Heart right ventricle (tissue), 16 donors: ENCODE measurements at regions not wholly inside any gene's neighbourhood (a gene's known extent, or its start where the extent isn't known, plus 50 kb on each side); places are given as distances from the start of the nearest gene placed in this dataset.
"Not testable (repeated sequence)": the region's sequence is repeated elsewhere in the genome, so short reads cannot be mapped to it uniquely, and the experiment has no call there.

Experiments used
- ATAC-seq, 8 donors: fragments of 200-7000 bp; cut with Tn5 transposase; one replicate each; pipeline ENCODE4 v1.9.1; 2020; ENCODE audit warnings: mild to moderate bottlenecking in 8 of 8, moderate library complexity in 8 of 8, moderate number of reproducible peaks in 1 of 8
- DNase-seq, 2 donors: peaks; one replicate each; pipeline ENCODE4 v3.0.0-alpha.2; 2020
- H3K27ac ChIP-seq, 10 donors: fragments of 200-600 bp; sonication (generic) in 2 of 10; one replicate each; pipeline versions ENCODE4 v1.5.0 to v1.8.0; 2020 to 2022; ENCODE audit warnings: mild to moderate bottlenecking in 3 of 10
- H3K27me3 ChIP-seq, 7 donors: fragments of 200-600 bp; one replicate each; pipeline ENCODE4 v1.8.0; 2021 to 2022; ENCODE audit warnings: mild to moderate bottlenecking in 2 of 7
- H3K36me3 ChIP-seq, 9 donors: fragments of 200-600 bp; sonication (generic) in 1 of 9; one replicate each; pipeline versions ENCODE4 v1.5.0 to v1.8.0; 2020 to 2022; ENCODE audit warnings: mild to moderate bottlenecking in 2 of 9
- H3K4me1 ChIP-seq, 9 donors: fragments of 200-600 bp; sonication (generic) in 1 of 9; one replicate each; pipeline versions ENCODE4 v1.5.0 to v1.8.0; 2020 to 2022; ENCODE audit warnings: mild to moderate bottlenecking in 4 of 9
- H3K4me3 ChIP-seq, 10 donors: fragments of 200-600 bp; sonication (generic) in 2 of 10; one replicate each; pipeline versions ENCODE4 v1.5.0 to v1.8.0; 2020 to 2022; ENCODE audit warnings: mild to moderate bottlenecking in 7 of 10, moderate library complexity in 2 of 10
- H3K9me3 ChIP-seq, 11 donors: fragments of 200-600 bp in 10 of 11; sonication (generic) in 2 of 11; one replicate each; pipeline versions ENCODE4 v1.5.0 to v1.8.0; 2013 to 2022; ENCODE audit warnings: mild to moderate bottlenecking in 2 of 11, control low read depth in 1 of 11, moderate library complexity in 1 of 11
- WGBS, 2 donors: extraction: QIAGEN DNeasy Blood & Tissue Kit; methylation state at CpG; one replicate each; pipeline ENCODE4 v1.1.7; 2013; ENCODE audit warnings: inconsistent platforms in 1 of 2; 5-methylcytosine and 5-hydroxymethylcytosine counted together
- intact Hi-C, 10 donors: fragments of 100-400 bp; cut with DNase I; formaldehyde crosslinking; loops; one replicate each; pipeline versions ENCODE4 v1.11.1 to v1.14.2; 2022
- TF ChIP-seq, protein P1 (sequence below), 9 donors: fragments of 200-600 bp; sonication (generic) in 2 of 9; IDR thresholded peaks; one replicate each; pipeline versions ENCODE4 v1.5.0 to v1.8.0; 2021 to 2022; ENCODE audit warnings: antibody characterized with exemption in 9 of 9, mild to moderate bottlenecking in 5 of 9, moderate library complexity in 1 of 9
- donor health status: Arrhythmogenic right ventricular cardiomyopathy.
- donor health status: ischemic (EF 13 %, LVEDD 7.1; RV severe dilation, severe dysfunction).
- donor health status: healthy with polysubstance abuse.
- donor health status: DM: no; HTN: yes; CAD: no.
- donor health status: DM: no; HTN: no; CAD: no.
- donor health status: ischemic (EF 25% LVEDD 6.9; RV normal size, moderate dysfunction).
- donor health status: ischemic (EF 25% LVEDD 5.7; RV mildly dilated, moderate dysfunction).
- donor health status: healthy.
- donor health status: DM: yes; HTN: yes; CAD: no.
- donor health status: Ischemic cardiomyopathy.
- donor health status: ischemic (EF 35%, LVEDD 5.7; RV mildly dilated, moderate dysfunction).
- donor health status: nonischemic (EF 11% LVEDD 7.7; RV severe dilation, severe dysfunction).
- donor health status: DM: yes; HTN: yes; CAD: no.
- donor health status: PGD.
- donor health status: ischemic (EF 29% LVEDD 5.4; RV normal size, mild dysfunction).
- donor health status: nonischemic (EF 23%, LVEDD 6.1; RV moderate dilation, normal function).

DNA sequence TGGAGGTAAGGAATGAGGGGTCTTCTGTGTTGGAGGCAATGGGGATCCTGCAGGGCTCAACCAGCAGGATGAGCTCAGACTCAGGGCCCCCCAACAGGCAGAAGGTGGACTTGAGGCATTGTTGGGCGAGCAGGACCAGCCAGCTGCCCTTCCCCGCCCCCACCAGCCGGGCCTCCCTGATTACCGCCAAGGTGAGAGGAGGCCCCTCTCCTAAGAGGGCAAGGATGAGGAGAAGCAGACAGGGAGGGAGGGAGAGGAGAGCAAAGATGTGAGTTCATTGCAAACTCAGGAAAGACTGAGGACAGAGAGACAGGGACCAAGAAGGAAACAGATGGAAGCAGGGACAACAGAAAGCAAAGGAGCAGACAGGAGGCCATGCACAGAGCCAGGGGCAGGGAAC is 272.8 kb upstream of the XYLT1 start:
- H3K27ac ChIP-seq, result no peak overlapping the region
- DNase-seq (no peak), ATAC-seq (no peak)
- H3K4me3 ChIP-seq, result no peak overlapping the region
- no peaks in the 10 kb centered on the region for H3K9me3 ChIP-seq
- intact Hi-C loops, result no loop called here
- H3K36me3 ChIP-seq, result no peaks in the 10 kb centered on the region
- WGBS, 2 donors, result 36 to 49% methylated on average over 4 of the region's 4 CpGs
- peaks cover 0 to 47% (median 36%) of the 10 kb centered on the region in 7 donors for H3K27me3 ChIP-seq
- TF ChIP-seq, protein P1, sequence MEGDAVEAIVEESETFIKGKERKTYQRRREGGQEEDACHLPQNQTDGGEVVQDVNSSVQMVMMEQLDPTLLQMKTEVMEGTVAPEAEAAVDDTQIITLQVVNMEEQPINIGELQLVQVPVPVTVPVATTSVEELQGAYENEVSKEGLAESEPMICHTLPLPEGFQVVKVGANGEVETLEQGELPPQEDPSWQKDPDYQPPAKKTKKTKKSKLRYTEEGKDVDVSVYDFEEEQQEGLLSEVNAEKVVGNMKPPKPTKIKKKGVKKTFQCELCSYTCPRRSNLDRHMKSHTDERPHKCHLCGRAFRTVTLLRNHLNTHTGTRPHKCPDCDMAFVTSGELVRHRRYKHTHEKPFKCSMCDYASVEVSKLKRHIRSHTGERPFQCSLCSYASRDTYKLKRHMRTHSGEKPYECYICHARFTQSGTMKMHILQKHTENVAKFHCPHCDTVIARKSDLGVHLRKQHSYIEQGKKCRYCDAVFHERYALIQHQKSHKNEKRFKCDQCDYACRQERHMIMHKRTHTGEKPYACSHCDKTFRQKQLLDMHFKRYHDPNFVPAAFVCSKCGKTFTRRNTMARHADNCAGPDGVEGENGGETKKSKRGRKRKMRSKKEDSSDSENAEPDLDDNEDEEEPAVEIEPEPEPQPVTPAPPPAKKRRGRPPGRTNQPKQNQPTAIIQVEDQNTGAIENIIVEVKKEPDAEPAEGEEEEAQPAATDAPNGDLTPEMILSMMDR (IDR thresholded peaks at IDR 0.05), result no peak
- no peaks in the 10 kb centered on the region for H3K4me1 ChIP-seq

DNA sequence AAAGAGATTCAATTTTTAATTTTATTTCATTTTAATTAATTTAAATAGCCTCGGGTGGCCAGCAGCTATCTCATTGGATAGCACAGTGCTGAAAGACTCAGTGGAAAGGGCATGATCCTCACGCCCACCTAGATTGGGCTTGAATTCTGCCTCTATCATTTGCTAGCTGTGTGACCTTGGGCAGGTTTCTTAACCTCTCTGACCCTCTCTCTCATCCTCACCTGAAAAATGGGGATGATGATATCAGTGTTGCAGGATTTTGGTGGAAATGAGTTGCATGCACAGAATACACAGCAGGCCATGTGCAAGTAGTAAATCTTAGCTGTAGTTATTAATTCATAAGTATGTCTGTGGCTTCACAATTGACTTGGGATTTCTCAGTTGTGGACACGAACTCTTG is 272.4 kb upstream of the XYLT1 start:
- Histone ChIP-seq H3K27ac (no peak overlapping the region), H3K4me3 (no peak overlapping the region), H3K9me3 (no peaks in the 10 kb centered on the region), H3K27me3 (peaks cover 0 to 47% (median 36%) of the 10 kb centered on the region in 7 donors), H3K4me1 (no peaks in the 10 kb centered on the region), H3K36me3 (no peaks in the 10 kb centered on the region)
- ATAC-seq (no peak), DNase-seq (no peak)
- intact Hi-C loops, result no loop called here
- 60 to 69% methylated on average over 3 of the region's 3 CpGs for WGBS, 2 donors
- TF ChIP-seq, protein P1 (IDR thresholded peaks at IDR 0.05), result no peak

DNA sequence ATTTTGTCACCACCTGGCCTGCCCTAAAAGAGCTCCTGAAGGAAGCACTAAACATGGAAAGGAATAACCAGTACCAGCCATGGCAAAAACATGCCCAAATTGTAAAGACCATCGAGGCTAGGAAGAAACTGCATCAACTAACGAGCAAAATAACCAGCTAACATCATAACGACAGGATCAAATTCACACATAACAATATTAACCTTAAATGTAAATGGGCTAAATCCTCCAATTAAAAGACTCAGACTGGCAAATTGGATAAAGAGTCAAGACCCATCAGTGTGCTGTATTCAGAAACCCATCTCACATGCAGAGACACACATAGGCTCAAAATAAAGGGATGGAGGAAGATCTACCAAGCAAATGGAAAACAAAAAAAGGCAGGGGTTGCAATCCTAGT is 264.3 kb upstream of the XYLT1 start:
- H3K36me3 ChIP-seq, intact Hi-C loops, H3K27me3 ChIP-seq, ATAC-seq, H3K4me1 ChIP-seq, H3K4me3 ChIP-seq, H3K27ac ChIP-seq, DNase-seq: not testable (repeated sequence)
- 84 to 88% methylated on average over 3 of the region's 3 CpGs for WGBS, 2 donors
- H3K9me3 ChIP-seq, result peaks cover 0 to 12% (median 0%) of the 10 kb centered on the region in 11 donors

DNA sequence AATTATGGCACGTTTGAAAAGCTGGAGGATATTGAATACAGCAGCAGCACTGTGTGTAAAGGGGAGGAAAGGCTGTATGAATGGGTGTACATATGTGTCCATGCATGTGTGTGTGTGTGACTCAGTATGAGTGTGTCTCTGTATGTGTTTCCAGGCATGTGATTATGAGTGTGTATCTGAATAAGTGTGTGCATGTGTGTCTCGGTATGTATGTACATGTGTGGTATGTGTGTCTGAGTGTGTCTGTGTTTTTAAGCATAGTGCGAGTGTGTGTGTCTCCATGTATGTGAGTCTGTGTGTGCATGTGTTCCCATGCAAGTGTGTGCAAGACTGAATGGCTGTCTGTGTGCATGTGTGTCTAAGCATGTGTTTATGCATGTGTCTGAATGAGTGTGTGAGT is 259.1 kb upstream of the XYLT1 start:
- ATAC-seq, result no peak
- Histone ChIP-seq H3K27ac (no peak overlapping the region), H3K27me3 (peaks cover 0 to 13% (median 0%) of the 10 kb centered on the region in 7 donors), H3K36me3 (no peaks in the 10 kb centered on the region), H3K4me1 (no peaks in the 10 kb centered on the region), H3K9me3 (peaks cover 0 to 7% (median 0%) of the 10 kb centered on the region in 11 donors), H3K4me3 (no peak overlapping the region)
- WGBS, 2 donors, result 83 to 87% methylated on average over 3 of the region's 3 CpGs
- intact Hi-C loops, result no loop called here
- TF ChIP-seq, protein P1 (IDR thresholded peaks at IDR 0.05), result no peak
- no peak for DNase-seq

DNA sequence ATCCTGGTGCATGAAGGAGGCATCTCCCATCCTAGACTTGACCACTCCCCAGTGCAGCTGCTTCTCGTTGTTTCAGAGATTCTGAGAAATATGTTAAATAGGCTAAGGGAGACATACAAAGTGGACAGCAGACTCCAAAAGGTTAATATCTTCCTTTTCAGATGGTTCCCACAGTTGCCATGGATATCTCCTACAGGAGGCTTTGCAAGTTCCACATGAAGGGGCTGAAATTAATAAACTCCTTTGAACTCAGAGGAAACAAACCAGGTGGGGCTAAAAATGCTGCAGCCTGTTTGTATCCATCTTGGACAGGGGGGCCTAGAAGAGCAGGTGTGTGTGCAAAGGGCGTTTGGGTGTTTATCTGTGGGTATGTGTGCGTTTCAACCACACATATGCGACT is 257.4 kb upstream of the XYLT1 start:
- Histone ChIP-seq H3K36me3 (no peaks in the 10 kb centered on the region), H3K4me3 (no peak overlapping the region), H3K27ac (no peak overlapping the region), H3K9me3 (peaks cover 0 to 6% (median 0%) of the 10 kb centered on the region in 11 donors), H3K27me3 (peaks cover 0 to 13% (median 0%) of the 10 kb centered on the region in 7 donors), H3K4me1 (no peaks in the 10 kb centered on the region)
- 71 to 73% methylated on average over 4 of the region's 4 CpGs for WGBS, 2 donors
- intact Hi-C loops, result no loop called here
- no peak for ATAC-seq
- no peak for DNase-seq
- TF ChIP-seq, protein P1 (IDR thresholded peaks at IDR 0.05), result no peak
